Mesodermal cell (in vitro differentiated cells): ENCODE measurements at regions not wholly inside any gene's neighbourhood (a gene's known extent, or its start where the extent isn't known, plus 50 kb on each side); places are given as distances from the start of the nearest gene placed in this dataset.

Source experiments
- H3K27ac ChIP-seq: 2 replicates; pipeline ENCODE4 v1.7.0; 2013; ENCODE audit warnings: mild to moderate bottlenecking, low read depth, low read length, moderate library complexity; ENCODE audit not compliant: severe bottlenecking
- H3K36me3 ChIP-seq: 2 replicates; pipeline ENCODE4 v1.7.1; 2013; ENCODE audit warnings: mild to moderate bottlenecking, low read length, moderate library complexity; ENCODE audit not compliant: control insufficient read depth, insufficient read depth
- H3K4me1 ChIP-seq: one replicate; pipeline ENCODE4 v1.7.1; 2013; ENCODE audit warnings: mild to moderate bottlenecking, low read length; ENCODE audit not compliant: insufficient read depth, control insufficient read depth, poor library complexity, severe bottlenecking
- H3K4me3 ChIP-seq: 2 replicates; pipeline ENCODE4 v1.7.0; 2013; ENCODE audit warnings: low read length, control low read depth, mild to moderate bottlenecking; ENCODE audit not compliant: insufficient read depth, poor library complexity, severe bottlenecking; ENCODE audit errors: extremely low read depth
- H3K9me3 ChIP-seq: 2 replicates; pipeline ENCODE4 v1.7.1; 2013; ENCODE audit warnings: mild to moderate bottlenecking, low read length, moderate library complexity; ENCODE audit not compliant: control insufficient read depth
- WGBS, 2 experiments: methylation state at CpG; one replicate each; pipeline ENCODE4 v1.1.5; 2013; ENCODE audit warnings: missing lambda C conversion rate in 2 of 2; ENCODE audit not compliant: insufficient coverage in 2 of 2; 5-methylcytosine and 5-hydroxymethylcytosine counted together

GRCh38 chr21:39009587-39010225, 173.5 kb downstream of the PSMG1 start:
- Histone ChIP-seq H3K4me1 (peaks cover 3% of the 10 kb centered on the region), H3K9me3 (peaks cover 3% of the 10 kb centered on the region), H3K36me3 (no peaks in the 10 kb centered on the region), H3K4me3 (no peak overlapping the region), H3K27ac (no peak overlapping the region)
- WGBS, 2 experiments, result 85 to 100% methylated on average over 2 to 5 of the region's 7 CpGs

GRCh38 chr21:39007985-39008384, 175.3 kb downstream of the PSMG1 start:
- 88% methylated on average over 1 of the region's 2 CpGs; no CpG with 5 or more reads in 1 of the 2 experiments for WGBS, 2 experiments
- no peaks in the 10 kb centered on the region for H3K36me3 ChIP-seq
- H3K9me3 ChIP-seq, result peaks cover 3% of the 10 kb centered on the region
- no peak overlapping the region for H3K27ac ChIP-seq
- no peak overlapping the region for H3K4me3 ChIP-seq
- no peaks in the 10 kb centered on the region for H3K4me1 ChIP-seq

GRCh38 chr21:39007532-39007931, 175.7 kb downstream of the PSMG1 start:
- H3K4me1 ChIP-seq, result no peaks in the 10 kb centered on the region
- H3K27ac ChIP-seq, result no peak overlapping the region
- H3K9me3 ChIP-seq, result peaks cover 3% of the 10 kb centered on the region
- H3K4me3 ChIP-seq, result no peak overlapping the region
- no peaks in the 10 kb centered on the region for H3K36me3 ChIP-seq
- 51 to 63% methylated on average over 4 to 5 of the region's 8 CpGs for WGBS, 2 experiments

- no peak overlapping the region for H3K4me3 ChIP-seq
- no peak overlapping the region for H3K27ac ChIP-seq
- no peaks in the 10 kb centered on the region for H3K4me1 ChIP-seq
- H3K36me3 ChIP-seq, result no peaks in the 10 kb centered on the region
- WGBS, 2 experiments, result 79 to 85% methylated on average over 4 to 5 of the region's 7 CpGs
- H3K9me3 ChIP-seq, result peaks cover 3% of the 10 kb centered on the region
These were observed 176.5 kb downstream of the PSMG1 start for GRCh38 chr21:39006571-39007311.

GRCh38 chr21:39005502-39005787, 177.8 kb downstream of the PSMG1 start:
- H3K27ac ChIP-seq, result no peak overlapping the region
- 50 to 57% methylated on average over 2 to 3 of the region's 3 CpGs for WGBS, 2 experiments

GRCh38 chr21:39004634-39005501, 178.4 kb downstream of the PSMG1 start:
- WGBS, 2 experiments, result 69 to 74% methylated on average over 15 to 16 of the region's 23 CpGs
- no peak overlapping the region for H3K4me3 ChIP-seq
- peaks cover 3% of the 10 kb centered on the region for H3K9me3 ChIP-seq
- H3K27ac ChIP-seq, result peak overlapping the region; percentile 39
- no peaks in the 10 kb centered on the region for H3K36me3 ChIP-seq
- no peaks in the 10 kb centered on the region for H3K4me1 ChIP-seq

More at GRCh38 chr21:39005502-39005787, 177.8 kb downstream of the PSMG1 start:
- no peak overlapping the region for H3K4me3 ChIP-seq
- H3K9me3 ChIP-seq, result peaks cover 3% of the 10 kb centered on the region
- H3K36me3 ChIP-seq, result no peaks in the 10 kb centered on the region
- no peaks in the 10 kb centered on the region for H3K4me1 ChIP-seq

- no peaks in the 10 kb centered on the region for H3K36me3 ChIP-seq
- WGBS, 2 experiments, result 89 to 90% methylated on average over 9 of the region's 9 CpGs
These were observed 179.1 kb downstream of the PSMG1 start for GRCh38 chr21:39003982-39004633.

GRCh38 chr21:39001341-39001740, 181.9 kb downstream of the PSMG1 start:
- H3K9me3 ChIP-seq, result peaks cover 2% of the 10 kb centered on the region
- no peaks in the 10 kb centered on the region for H3K4me1 ChIP-seq
- no peaks in the 10 kb centered on the region for H3K36me3 ChIP-seq
- 67 to 72% methylated on average over 2 of the region's 5 CpGs for WGBS, 2 experiments
- no peak overlapping the region for H3K27ac ChIP-seq
- no peak overlapping the region for H3K4me3 ChIP-seq

More at GRCh38 chr21:39003982-39004633, 179.1 kb downstream of the PSMG1 start:
- Histone ChIP-seq H3K4me3 (no peak overlapping the region), H3K4me1 (no peaks in the 10 kb centered on the region), H3K9me3 (peaks cover 3% of the 10 kb centered on the region), H3K27ac (no peak overlapping the region)

GRCh38 chr21:39000496-39000895, 182.8 kb downstream of the PSMG1 start:
- 81 to 83% methylated on average over 2 to 3 of the region's 3 CpGs for WGBS, 2 experiments
- H3K4me3 ChIP-seq, result no peak overlapping the region
- no peaks in the 10 kb centered on the region for H3K4me1 ChIP-seq
- H3K9me3 ChIP-seq, result no peaks in the 10 kb centered on the region
- H3K27ac ChIP-seq, result no peak overlapping the region
- H3K36me3 ChIP-seq, result no peaks in the 10 kb centered on the region

GRCh38 chr21:38999161-38999560, 184.1 kb downstream of the PSMG1 start:
- H3K36me3 ChIP-seq, result no peaks in the 10 kb centered on the region
- no peak overlapping the region for H3K27ac ChIP-seq
- no peak overlapping the region for H3K4me3 ChIP-seq
- WGBS, 2 experiments, result 80 to 95% methylated on average over 1 to 2 of the region's 3 CpGs
- H3K4me1 ChIP-seq, result no peaks in the 10 kb centered on the region
- no peaks in the 10 kb centered on the region for H3K9me3 ChIP-seq
